ENCODE measurements at regions not wholly inside any gene's neighbourhood (a gene's known extent, or its start where the extent isn't known, plus 50 kb on each side); places are given as distances from the start of the nearest gene placed in this dataset.

DNA sequence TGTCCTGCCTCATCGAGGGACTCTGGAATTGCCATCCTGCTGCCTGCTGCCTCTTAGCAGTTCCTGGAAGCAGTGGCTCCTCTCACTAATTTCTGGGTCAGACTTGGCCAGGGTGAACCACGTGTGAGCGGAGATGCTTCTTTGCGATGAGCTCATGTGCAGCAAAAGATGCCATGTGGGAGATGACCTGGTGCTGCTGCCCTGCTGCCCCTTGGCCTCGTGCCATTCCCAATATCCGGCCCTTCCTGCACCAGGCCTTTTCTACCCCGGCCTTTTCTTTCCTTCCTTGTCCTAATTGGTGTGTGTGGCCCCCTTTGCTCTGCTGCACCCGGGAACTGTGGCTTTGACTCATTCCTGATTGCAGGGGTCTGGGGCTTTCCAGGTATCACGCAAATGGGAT is 296.9 kb upstream of the HS6ST1 start:
- intact Hi-C loops (cut with DNase I): no loop called here
- H3K36me3 ChIP-seq: no peaks in the 10 kb centered on the region
- TF ChIP-seq, protein P1, sequence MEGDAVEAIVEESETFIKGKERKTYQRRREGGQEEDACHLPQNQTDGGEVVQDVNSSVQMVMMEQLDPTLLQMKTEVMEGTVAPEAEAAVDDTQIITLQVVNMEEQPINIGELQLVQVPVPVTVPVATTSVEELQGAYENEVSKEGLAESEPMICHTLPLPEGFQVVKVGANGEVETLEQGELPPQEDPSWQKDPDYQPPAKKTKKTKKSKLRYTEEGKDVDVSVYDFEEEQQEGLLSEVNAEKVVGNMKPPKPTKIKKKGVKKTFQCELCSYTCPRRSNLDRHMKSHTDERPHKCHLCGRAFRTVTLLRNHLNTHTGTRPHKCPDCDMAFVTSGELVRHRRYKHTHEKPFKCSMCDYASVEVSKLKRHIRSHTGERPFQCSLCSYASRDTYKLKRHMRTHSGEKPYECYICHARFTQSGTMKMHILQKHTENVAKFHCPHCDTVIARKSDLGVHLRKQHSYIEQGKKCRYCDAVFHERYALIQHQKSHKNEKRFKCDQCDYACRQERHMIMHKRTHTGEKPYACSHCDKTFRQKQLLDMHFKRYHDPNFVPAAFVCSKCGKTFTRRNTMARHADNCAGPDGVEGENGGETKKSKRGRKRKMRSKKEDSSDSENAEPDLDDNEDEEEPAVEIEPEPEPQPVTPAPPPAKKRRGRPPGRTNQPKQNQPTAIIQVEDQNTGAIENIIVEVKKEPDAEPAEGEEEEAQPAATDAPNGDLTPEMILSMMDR (IDR thresholded peaks at IDR 0.05): no peak
- no peaks in the 10 kb centered on the region for H3K4me1 ChIP-seq
- H3K27ac ChIP-seq: no peak overlapping the region
- no peak for DNase-seq
- H3K27me3 ChIP-seq: no peaks in the 10 kb centered on the region
- no peak for ATAC-seq
- H3K9me3 ChIP-seq: no peaks in the 10 kb centered on the region
- no peak overlapping the region for H3K4me3 ChIP-seq

DNA sequence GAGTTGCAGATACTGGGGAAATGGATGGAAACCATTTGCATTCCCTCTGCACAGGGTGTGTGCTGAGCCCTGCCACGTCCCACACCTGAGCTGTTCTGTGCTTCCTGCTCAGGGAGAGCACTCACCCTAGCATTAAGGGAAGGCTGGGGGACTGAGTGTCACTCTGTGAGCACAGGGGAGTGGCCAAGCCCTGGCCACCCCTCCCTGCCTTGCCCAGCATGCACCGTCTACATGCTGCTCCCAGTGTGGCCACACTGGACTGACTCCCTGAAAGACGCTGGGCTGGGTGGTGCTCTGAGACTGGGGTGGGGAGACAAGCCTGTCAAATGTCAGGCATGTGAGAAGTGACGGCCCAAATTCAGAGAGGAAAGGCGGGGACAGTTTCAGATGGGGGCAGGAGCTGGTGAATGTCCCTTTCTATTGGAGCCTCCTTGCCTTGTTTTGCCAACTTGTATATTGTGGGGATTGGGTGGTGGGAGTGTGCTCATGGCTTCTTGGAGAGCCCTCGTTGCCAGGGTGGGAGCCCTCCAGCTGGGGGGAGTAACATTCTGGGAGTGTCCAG is 298.4 kb upstream of the HS6ST1 start:
- ATAC-seq (peak; percentile 58), DNase-seq (peak in 1 of 4 donors; percentile 19)
- Histone ChIP-seq H3K27ac (no peak overlapping the region), H3K36me3 (no peaks in the 10 kb centered on the region), H3K4me3 (no peak overlapping the region), H3K27me3 (no peaks in the 10 kb centered on the region), H3K4me1 (no peaks in the 10 kb centered on the region), H3K9me3 (no peaks in the 10 kb centered on the region)
- intact Hi-C loops (cut with DNase I): no loop called here
- TF ChIP-seq, protein P1 (IDR thresholded peaks at IDR 0.05): no peak

DNA sequence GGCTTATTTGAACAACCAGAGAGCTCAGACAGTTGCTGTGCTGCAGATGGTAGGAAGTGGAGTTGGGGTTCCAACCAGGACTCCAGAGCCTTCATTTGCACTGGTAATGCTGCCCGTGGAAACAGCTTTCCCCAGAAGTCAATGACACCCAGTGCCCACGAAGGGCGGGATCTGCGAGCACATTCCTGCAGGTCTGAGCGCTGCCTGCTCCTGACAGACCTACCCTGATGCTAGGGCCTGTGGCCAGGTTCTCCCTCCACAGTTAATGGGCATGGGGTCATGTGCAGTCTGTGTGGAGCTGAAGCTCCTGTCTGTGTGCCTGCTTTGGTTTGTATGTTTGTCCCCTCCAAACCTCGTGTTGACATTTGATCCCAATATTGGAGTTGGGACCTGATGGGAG is 299.0 kb upstream of the HS6ST1 start:
- Histone ChIP-seq H3K36me3 (no peaks in the 10 kb centered on the region), H3K27ac (no peak overlapping the region), H3K27me3 (no peaks in the 10 kb centered on the region), H3K4me3 (no peak overlapping the region), H3K4me1 (no peaks in the 10 kb centered on the region), H3K9me3 (no peaks in the 10 kb centered on the region)
- TF ChIP-seq, protein P1 (IDR thresholded peaks at IDR 0.05): no peak
- intact Hi-C loops (cut with DNase I): no loop called here
- DNase-seq: no peak
- ATAC-seq: no peak

DNA sequence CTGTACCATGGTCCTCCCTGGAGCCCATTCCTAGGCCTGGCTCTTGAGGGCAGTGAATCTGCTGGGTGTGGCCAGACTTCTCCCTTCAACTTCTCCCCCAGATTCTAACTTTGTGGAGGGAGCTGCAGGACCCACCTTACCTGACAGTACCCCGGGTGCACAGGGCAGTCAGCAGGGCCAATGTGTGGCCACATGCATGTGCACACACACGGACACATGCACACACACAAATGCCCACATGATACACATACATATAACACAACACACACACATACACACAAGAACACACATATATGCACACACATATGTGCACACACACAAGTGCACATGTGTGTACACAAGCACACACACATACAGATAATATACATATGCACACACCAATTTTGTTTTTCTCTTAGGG is 300.0 kb upstream of the HS6ST1 start:
- no peaks in the 10 kb centered on the region for H3K9me3 ChIP-seq
- no peaks in the 10 kb centered on the region for H3K36me3 ChIP-seq
- no peak for DNase-seq
- ATAC-seq: no peak
- TF ChIP-seq, protein P1 (IDR thresholded peaks at IDR 0.05): no peak
- intact Hi-C loops (cut with DNase I): no loop called here
- H3K4me3 ChIP-seq: no peak overlapping the region
- H3K4me1 ChIP-seq: peaks cover 2 to 4% of the 10 kb centered on the region in 2 donors
- no peaks in the 10 kb centered on the region for H3K27me3 ChIP-seq
- no peak overlapping the region for H3K27ac ChIP-seq

DNA sequence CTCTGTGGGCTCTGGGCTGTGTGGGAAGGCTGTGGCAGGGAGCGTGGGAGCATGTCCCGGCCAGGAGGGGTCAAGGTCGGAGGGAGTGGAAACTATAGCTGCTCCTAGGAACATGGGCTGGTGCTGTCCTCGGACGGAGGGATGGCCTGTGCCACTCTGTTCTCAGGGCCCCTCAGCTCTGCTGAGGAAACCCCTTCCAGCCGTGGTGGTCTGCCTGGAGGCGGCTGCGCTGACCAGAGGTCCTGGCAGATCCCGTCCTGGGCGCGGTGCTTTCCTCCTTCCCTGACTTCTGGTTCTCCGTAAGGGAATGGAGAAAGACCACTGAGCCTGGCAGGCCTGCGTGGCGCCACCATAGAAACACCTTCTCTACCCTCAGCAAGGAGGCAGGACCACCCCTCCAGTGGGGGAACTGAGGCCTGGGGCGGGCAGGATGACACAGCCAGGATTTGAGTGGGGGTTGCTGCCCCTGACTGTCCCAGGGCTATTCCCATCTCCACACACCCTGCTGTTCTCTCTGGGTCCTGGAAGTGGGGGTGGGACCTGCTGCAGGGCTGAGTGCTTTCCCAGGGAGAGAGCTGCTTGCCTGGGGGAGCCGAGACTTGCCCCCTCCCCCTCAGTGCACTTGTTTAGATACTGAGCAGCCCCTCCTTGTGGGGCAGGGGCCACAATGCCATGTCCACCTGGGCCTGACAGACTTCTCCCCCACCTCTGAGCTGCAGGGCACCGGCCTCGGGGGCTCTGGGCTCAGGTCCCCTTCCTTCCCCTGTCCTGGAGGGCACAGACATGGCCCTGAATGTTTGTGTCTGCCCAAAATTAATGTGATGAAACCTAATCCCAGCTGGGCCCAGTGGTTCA is 301.0 kb upstream of the HS6ST1 start:
- H3K27me3 ChIP-seq: no peaks in the 10 kb centered on the region
- H3K27ac ChIP-seq: no peak overlapping the region
- TF ChIP-seq, protein P1 (IDR thresholded peaks at IDR 0.05): no peak
- H3K9me3 ChIP-seq: no peaks in the 10 kb centered on the region
- peaks cover 4 to 7% of the 10 kb centered on the region in 2 donors for H3K4me1 ChIP-seq
- ATAC-seq: no peak
- DNase-seq: no peak
- intact Hi-C loops (cut with DNase I): no loop called here
- no peak overlapping the region for H3K4me3 ChIP-seq
- H3K36me3 ChIP-seq: no peaks in the 10 kb centered on the region
